ENCODE measurements at regions not wholly inside any gene's neighbourhood (a gene's known extent, or its start where the extent isn't known, plus 50 kb on each side); places are given as distances from the start of the nearest gene placed in this dataset.

GRCh38 chr17:71208111-71208704 lies 912.6 kb upstream of the SOX9 start:
- DNase-seq (ENCODE audit: low spot score) = peak; percentile 34

- DNase-seq (ENCODE audit: low spot score) = no peak
Observed at GRCh38 chr17:71213936-71214335, 906.9 kb upstream of the SOX9 start.

- DNase-seq (ENCODE audit: low spot score) = no peak
Observed at GRCh38 chr17:71217769-71218168, 903.1 kb upstream of the SOX9 start.

GRCh38 chr17:71224824-71225575 lies 895.8 kb upstream of the SOX9 start:
- DNase-seq (ENCODE audit: low spot score) = no peak

- DNase-seq (ENCODE audit: low spot score) = no peak
Observed at GRCh38 chr17:71227841-71228240, 893.0 kb upstream of the SOX9 start.

- DNase-seq (ENCODE audit: low spot score) = no peak
Observed at GRCh38 chr17:71229070-71229469, 891.8 kb upstream of the SOX9 start.

- DNase-seq (ENCODE audit: low spot score) = no peak
Observed at GRCh38 chr17:71232801-71233559, 887.8 kb upstream of the SOX9 start.

GRCh38 chr17:71234349-71234748 lies 886.5 kb upstream of the SOX9 start:
- DNase-seq (ENCODE audit: low spot score) = no peak

- peak; percentile 49 for DNase-seq (ENCODE audit: low spot score)
Observed at GRCh38 chr17:71237903-71238538, 882.8 kb upstream of the SOX9 start.

- no peak for DNase-seq (ENCODE audit: low spot score)
Observed at GRCh38 chr17:71247441-71248015, 873.3 kb upstream of the SOX9 start.

- DNase-seq (ENCODE audit: low spot score) = no peak
Observed at GRCh38 chr17:71251276-71251675, 869.5 kb upstream of the SOX9 start.

- no peak for DNase-seq (ENCODE audit: low spot score)
Observed at GRCh38 chr17:71251951-71252350, 868.9 kb upstream of the SOX9 start.

- DNase-seq (ENCODE audit: low spot score) = no peak
Observed at GRCh38 chr17:71252436-71252835, 868.4 kb upstream of the SOX9 start.

GRCh38 chr17:71257096-71257495 lies 863.7 kb upstream of the SOX9 start:
- no peak for DNase-seq (ENCODE audit: low spot score)

GRCh38 chr17:71260366-71260940 lies 860.4 kb upstream of the SOX9 start:
- no peak for DNase-seq (ENCODE audit: low spot score)

GRCh38 chr17:71262586-71262985 lies 858.2 kb upstream of the SOX9 start:
- DNase-seq (ENCODE audit: low spot score) = no peak

- no peak for DNase-seq (ENCODE audit: low spot score)
Observed at GRCh38 chr17:71267668-71268067, 853.2 kb upstream of the SOX9 start.

GRCh38 chr17:71269201-71269600 lies 851.6 kb upstream of the SOX9 start:
- DNase-seq (ENCODE audit: low spot score) = no peak

GRCh38 chr17:71273441-71273840 lies 847.4 kb upstream of the SOX9 start:
- no peak for DNase-seq (ENCODE audit: low spot score)

GRCh38 chr17:71276079-71276478 lies 844.7 kb upstream of the SOX9 start:
- DNase-seq (ENCODE audit: low spot score) = no peak

- DNase-seq (ENCODE audit: low spot score) = no peak
Observed at GRCh38 chr17:71283486-71283885, 837.3 kb upstream of the SOX9 start.

All from putamen (tissue), 1 donor.